Panc1 (cell line): ENCODE measurements at regions not wholly inside any gene's neighbourhood (a gene's known extent, or its start where the extent isn't known, plus 50 kb on each side); places are given as distances from the start of the nearest gene placed in this dataset.

Experiments used
- POLR2AphosphoS5 ChIP-seq: IDR thresholded peaks from 2 replicates; pipeline ENCODE4 v1.6.1; 2012; ENCODE audit warnings: mild to moderate bottlenecking, low read depth, low read length, moderate library complexity
- TF ChIP-seq, protein P1 (sequence below), 2 experiments: IDR thresholded peaks; 2 replicates each; pipeline ENCODE4 v1.6.1; 2011 to 2012; ENCODE audit warnings: low read depth in 2 of 2, control low read depth in 1 of 2, low read length in 1 of 2, mild to moderate bottlenecking in 1 of 2, moderate library complexity in 1 of 2; ENCODE audit not compliant: insufficient read depth in 1 of 2
- TF ChIP-seq, protein P2 (sequence below): fragments of 450-650 bp; IDR thresholded peaks from 2 replicates; pipeline ENCODE4 v1.5.1; 2017; ENCODE audit warnings: mild to moderate bottlenecking

DNA sequence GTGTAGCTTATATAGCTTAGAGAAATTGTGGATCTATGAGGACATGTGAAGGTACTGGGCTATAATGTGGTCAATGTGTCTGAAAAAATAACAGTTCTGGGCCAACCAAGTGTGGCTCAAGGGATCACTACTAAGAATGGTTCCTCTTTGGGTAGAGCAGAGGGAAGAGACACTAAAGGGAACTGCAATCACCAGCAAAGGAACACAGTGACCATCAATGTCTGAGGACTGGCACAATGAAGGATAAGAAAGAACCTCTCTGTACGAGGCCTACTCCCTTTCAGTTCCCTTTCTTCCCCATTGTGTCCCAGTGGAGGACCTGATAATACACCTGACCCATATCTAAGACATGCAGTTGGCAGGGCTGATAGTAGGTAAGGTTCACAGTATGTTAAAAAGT is 89.9 kb upstream of the JAK1 start:
- TF ChIP-seq POLR2AphosphoS5, result no peak
- TF ChIP-seq, protein P1, sequence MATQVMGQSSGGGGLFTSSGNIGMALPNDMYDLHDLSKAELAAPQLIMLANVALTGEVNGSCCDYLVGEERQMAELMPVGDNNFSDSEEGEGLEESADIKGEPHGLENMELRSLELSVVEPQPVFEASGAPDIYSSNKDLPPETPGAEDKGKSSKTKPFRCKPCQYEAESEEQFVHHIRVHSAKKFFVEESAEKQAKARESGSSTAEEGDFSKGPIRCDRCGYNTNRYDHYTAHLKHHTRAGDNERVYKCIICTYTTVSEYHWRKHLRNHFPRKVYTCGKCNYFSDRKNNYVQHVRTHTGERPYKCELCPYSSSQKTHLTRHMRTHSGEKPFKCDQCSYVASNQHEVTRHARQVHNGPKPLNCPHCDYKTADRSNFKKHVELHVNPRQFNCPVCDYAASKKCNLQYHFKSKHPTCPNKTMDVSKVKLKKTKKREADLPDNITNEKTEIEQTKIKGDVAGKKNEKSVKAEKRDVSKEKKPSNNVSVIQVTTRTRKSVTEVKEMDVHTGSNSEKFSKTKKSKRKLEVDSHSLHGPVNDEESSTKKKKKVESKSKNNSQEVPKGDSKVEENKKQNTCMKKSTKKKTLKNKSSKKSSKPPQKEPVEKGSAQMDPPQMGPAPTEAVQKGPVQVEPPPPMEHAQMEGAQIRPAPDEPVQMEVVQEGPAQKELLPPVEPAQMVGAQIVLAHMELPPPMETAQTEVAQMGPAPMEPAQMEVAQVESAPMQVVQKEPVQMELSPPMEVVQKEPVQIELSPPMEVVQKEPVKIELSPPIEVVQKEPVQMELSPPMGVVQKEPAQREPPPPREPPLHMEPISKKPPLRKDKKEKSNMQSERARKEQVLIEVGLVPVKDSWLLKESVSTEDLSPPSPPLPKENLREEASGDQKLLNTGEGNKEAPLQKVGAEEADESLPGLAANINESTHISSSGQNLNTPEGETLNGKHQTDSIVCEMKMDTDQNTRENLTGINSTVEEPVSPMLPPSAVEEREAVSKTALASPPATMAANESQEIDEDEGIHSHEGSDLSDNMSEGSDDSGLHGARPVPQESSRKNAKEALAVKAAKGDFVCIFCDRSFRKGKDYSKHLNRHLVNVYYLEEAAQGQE (IDR thresholded peaks at IDR 0.05; ENCODE audit: insufficient read depth in 1 of 2, low read depth in 2 of 2, low read length in 1 of 2), result no peak
- TF ChIP-seq, protein P2, sequence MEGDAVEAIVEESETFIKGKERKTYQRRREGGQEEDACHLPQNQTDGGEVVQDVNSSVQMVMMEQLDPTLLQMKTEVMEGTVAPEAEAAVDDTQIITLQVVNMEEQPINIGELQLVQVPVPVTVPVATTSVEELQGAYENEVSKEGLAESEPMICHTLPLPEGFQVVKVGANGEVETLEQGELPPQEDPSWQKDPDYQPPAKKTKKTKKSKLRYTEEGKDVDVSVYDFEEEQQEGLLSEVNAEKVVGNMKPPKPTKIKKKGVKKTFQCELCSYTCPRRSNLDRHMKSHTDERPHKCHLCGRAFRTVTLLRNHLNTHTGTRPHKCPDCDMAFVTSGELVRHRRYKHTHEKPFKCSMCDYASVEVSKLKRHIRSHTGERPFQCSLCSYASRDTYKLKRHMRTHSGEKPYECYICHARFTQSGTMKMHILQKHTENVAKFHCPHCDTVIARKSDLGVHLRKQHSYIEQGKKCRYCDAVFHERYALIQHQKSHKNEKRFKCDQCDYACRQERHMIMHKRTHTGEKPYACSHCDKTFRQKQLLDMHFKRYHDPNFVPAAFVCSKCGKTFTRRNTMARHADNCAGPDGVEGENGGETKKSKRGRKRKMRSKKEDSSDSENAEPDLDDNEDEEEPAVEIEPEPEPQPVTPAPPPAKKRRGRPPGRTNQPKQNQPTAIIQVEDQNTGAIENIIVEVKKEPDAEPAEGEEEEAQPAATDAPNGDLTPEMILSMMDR, result no peak
